Vagina (tissue), 2 donors: ENCODE measurements at regions not wholly inside any gene's neighbourhood (a gene's known extent, or its start where the extent isn't known, plus 50 kb on each side); places are given as distances from the start of the nearest gene placed in this dataset.

Experiments
- POLR2A ChIP-seq, 2 donors: fragments of 450-650 bp; IDR thresholded peaks; one replicate each; pipeline ENCODE4 v1.6.1; 2017; ENCODE audit warnings: antibody characterized with exemption in 2 of 2, mild to moderate bottlenecking in 2 of 2, moderate library complexity in 2 of 2
- POLR2AphosphoS5 ChIP-seq, 2 donors: sonication (generic); formaldehyde crosslinking; IDR thresholded peaks; one replicate each; pipeline ENCODE4 v1.9.0; 2017; ENCODE audit warnings: antibody characterized with exemption in 2 of 2, mild to moderate bottlenecking in 2 of 2, low read depth in 1 of 2; ENCODE audit not compliant: insufficient read depth in 1 of 2
- TF ChIP-seq, protein P1 (sequence below), 3 experiments: fragments of 450-650 bp in 2 of 3; fragments of 200-600 bp in 1 of 3; sonication (generic) in 1 of 3; IDR thresholded peaks; one replicate each; pipeline ENCODE4 v1.5.1; 2017 to 2019; ENCODE audit warnings: antibody characterized with exemption in 3 of 3, mild to moderate bottlenecking in 2 of 3, moderate library complexity in 2 of 3

DNA sequence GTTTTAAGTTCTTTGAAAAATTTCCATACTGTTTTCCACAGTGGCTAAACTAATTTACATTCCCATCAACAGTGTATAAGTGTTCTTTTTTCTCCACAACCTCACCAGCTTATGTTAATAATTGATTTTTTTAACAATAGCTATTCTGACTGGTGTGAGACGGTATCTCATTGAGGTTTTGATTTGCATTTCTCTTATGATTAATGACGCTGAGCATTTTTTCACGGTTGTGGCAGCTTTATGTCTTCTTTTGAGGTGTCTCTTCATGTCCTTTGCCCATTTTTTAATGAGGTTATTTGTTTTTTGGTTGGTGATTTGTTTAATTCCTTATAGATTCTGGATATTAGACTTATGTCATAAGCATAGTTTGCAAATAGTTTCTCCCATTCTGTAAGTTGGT is 997.9 kb downstream of the SUCLG1 start:
- TF ChIP-seq, protein P1, sequence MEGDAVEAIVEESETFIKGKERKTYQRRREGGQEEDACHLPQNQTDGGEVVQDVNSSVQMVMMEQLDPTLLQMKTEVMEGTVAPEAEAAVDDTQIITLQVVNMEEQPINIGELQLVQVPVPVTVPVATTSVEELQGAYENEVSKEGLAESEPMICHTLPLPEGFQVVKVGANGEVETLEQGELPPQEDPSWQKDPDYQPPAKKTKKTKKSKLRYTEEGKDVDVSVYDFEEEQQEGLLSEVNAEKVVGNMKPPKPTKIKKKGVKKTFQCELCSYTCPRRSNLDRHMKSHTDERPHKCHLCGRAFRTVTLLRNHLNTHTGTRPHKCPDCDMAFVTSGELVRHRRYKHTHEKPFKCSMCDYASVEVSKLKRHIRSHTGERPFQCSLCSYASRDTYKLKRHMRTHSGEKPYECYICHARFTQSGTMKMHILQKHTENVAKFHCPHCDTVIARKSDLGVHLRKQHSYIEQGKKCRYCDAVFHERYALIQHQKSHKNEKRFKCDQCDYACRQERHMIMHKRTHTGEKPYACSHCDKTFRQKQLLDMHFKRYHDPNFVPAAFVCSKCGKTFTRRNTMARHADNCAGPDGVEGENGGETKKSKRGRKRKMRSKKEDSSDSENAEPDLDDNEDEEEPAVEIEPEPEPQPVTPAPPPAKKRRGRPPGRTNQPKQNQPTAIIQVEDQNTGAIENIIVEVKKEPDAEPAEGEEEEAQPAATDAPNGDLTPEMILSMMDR (IDR thresholded peaks at IDR 0.05), result no peak
- TF ChIP-seq POLR2A (IDR thresholded peaks at IDR 0.05), result no peak
- no peak for TF ChIP-seq POLR2AphosphoS5 (IDR thresholded peaks at IDR 0.05; ENCODE audit: insufficient read depth in 1 of 2, low read depth in 1 of 2)
